ENCODE measurements at regions not wholly inside any gene's neighbourhood (a gene's known extent, or its start where the extent isn't known, plus 50 kb on each side); places are given as distances from the start of the nearest gene placed in this dataset.

DNA sequence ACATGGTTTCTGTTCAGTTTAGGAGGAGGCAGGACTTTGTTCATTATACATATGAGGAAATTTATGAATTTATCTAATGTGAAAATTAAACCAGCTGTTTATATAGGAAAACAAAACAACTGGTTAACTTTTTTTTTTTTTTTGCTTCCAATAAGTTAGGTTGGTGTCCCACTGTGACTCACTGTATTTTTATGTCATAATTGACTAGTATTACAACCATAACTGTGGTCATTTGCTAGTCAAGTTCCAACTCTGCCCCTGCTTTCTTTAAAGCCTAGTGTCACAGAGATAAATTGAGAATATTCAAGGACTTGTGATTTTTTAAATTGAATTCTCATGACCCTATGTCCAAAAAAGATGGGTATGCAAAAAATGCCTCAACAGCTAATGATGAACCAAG lies 227.7 kb downstream of the BCAT1 start:
- DNase-seq: no peak

DNA sequence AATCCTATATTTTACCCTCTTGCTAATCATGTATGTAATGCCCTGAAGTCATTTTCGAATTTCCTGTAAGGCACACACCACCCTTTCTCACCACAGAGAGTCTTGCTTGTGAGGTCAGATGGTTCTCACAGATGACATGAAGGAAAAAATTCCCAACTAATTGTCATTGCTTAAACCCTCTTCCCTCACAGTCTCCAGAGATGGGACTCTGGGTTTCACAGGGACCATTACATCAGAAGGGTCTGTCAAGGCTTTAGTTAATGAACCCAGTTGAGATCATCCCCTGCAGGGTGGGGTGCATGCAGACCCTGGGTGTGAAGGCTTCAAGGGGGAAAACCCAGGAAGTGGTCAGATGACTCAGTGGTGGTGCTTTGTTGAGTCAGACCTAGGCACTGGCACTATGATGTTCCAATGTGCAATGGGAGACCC lies 229.6 kb downstream of the BCAT1 start:
- no peak for DNase-seq

- DNase-seq: no peak
These were observed 230.3 kb downstream of the BCAT1 start for GRCh38 chr12:24718617-24719016.

- no peak for DNase-seq
These were observed 234.7 kb downstream of the BCAT1 start for GRCh38 chr12:24714237-24714636.

DNA sequence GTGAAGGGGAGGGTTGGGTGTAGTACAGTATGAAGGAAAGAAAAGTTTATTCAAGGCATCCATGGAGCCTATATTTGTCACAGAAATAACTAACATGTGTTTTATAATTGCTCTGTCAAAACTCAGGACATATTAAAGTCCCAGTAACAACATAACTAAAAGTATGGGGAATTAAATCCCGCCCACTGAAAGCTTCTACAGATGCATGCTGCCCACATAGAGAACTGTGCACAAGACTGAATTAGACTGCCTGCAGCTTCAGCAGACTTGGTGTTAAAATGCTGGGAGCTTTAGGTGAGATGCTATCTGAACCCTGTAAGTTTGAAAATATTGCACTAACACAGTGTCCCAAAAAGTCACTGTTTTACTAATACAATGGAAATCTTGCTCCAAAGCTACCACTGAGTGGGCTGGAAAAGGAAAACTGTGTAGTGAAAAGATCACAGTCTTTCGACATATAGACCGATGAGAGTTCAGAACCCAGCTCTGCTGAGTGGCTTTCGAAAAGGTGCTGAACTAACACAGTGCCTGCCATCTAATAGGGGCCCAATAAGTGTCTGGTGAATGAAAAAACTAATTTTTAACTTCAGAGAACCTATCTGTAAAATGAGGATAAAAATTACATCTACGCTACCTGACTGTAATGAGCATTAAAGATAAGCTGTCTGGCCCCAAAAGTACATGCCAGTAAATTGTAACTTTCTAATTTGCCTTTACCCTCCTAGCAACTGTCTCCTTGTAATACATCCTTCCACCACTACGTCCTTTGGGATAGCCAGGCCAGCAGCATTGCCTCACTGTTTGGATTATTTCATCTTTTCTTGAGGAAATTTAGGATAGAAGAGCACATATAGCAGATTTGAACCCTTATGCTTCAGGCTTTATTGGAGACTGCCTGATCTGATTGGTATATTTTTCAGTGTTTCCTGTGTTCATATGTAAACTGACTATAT lies 237.6 kb downstream of the BCAT1 start:
- no peak for DNase-seq

DNA sequence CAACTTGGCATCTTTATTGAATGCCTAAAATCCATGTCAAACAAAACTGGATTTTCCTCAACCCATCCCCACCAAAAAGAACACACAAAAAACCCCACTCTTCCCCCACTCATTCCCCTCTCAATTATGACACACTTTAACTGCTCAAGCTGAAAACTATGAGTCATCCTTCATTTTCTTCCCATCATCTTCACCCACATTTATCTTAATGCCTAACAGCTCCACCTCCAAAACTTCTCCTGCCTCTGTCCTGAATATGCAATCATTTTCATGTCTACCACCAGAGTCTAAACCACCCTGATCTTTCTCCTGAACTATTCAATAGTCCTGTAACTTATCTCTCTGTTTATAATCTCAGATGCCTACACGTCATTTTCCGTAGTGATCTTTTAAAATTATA lies 239.7 kb downstream of the BCAT1 start:
- DNase-seq: no peak

DNA sequence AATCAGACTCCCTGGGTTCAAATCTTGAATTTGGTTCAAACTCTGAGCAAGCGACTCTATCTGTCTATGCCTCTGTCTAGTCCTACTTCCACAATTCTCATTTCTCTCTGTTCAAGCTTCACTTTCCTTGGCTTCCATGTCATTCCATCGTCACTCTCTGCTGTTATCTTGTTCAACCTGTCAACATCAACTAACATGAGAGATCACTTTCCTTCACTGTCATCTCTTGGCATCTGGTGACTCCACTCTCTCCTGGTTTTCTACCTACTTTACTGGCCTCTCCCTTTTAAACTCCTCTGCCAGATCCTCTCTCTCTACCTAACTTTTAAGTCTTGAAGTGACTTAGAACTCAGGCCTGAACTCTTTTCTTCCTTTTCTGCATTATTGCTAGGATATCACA lies 240.2 kb downstream of the BCAT1 start:
- DNase-seq: no peak

DNA sequence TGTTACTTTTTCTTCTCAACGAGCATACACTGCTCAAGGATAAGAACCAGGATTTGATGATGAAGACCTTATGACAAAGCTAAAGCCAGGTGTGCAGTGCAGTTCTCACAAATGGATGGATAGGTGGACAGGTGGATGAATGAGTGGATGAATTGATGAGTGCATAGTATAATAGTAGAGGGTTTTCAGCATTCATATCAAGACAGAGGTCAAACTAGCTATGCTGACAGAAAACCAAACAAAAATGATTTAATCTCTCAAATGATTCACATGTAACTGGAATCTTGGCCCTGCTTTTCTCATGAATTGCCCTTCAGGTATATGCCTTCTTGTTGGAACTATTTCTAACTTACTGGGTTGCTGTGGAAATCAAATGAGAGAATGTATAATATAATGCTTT lies 240.9 kb downstream of the BCAT1 start:
- DNase-seq: no peak

DNA sequence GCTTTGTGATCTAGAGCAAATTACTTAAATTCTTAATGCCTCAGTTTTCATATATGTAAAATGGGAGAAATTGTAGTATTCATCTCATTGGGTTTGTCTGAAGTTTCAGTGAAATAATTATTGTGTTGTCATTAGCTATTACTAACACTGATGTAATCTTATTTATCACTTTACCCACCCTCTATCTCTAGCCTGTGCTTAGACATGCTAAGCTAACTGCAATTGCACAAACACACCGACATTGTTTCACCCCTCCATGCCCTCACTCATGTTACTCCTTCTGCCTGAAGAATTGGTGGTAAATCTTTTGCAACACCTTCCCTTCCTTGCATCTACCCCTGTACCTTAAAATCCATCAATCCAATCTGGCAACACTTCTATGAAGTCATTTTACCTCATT lies 241.6 kb downstream of the BCAT1 start:
- no peak for DNase-seq

DNA sequence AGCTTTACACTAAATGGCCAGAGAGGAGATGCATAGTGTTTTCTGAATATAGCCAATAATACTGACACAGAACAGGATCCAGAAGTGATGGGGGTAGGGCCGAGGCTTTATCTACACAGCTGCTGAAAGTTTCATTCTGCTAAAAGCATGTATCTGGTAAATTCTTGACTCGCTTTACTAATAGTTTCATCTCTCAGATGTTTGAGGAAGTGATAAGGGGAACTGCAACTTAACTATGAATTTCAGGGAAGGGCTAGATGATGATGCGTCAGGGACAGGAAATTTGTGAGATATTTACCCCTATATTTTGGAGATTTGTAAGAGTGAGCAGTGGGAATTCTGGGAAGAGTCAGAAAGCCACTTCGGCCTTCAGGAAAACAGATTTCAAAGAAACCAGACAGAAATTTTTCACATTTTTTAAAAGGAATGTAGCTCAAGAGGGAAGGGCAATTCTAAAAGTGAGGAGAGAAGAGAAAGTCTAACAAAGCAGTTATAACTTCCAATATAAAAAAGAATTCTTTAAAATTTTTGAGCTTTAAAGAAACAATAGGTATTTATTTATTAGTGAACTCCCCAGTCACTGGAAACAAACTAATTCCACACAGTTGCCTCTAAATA lies 243.1 kb downstream of the BCAT1 start:
- DNase-seq: no peak

- no peak for DNase-seq
These were observed 243.7 kb downstream of the BCAT1 start for GRCh38 chr12:24705216-24705615.

GRCh38 chr12:24701343-24701742 lies 247.6 kb downstream of the BCAT1 start:
- no peak for DNase-seq

DNA sequence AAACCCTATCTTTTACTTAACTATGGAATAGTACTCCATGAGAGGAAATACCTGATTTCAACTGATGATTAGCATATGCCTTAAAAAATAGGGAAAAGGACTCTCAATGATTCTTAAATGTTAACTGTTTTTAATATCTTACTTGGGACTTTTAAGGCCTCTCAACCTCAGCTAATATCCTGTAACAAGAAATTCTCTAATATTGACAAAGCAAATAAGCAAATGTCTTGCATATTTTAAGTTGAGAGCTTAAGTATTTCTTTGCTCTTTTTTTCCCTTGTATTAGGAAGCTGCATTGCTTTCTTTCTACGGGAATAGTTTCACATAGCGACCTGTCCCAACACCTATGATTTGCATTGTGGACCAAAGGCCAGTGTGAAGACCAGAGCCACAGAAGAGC lies 249.9 kb downstream of the BCAT1 start:
- no peak for DNase-seq

DNA sequence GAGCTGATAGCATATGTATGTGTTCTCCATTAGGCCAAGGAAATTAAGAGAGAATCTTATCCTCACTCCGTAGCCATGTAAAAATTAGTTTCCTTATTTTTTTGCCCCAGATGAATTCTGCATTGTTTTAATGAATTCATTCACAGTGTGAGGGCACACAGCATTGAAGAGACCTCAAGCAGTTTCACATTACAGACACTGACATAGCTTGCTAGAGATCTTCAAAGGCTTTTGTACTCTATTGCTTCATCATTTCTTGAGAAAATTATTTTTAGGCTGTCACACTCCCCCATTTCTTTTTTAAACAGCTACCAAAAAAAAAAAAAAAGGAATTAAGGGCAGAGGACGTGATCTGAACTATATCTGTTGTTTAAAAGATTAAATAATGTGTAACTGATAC lies 251.1 kb downstream of the BCAT1 start:
- DNase-seq: no peak

GRCh38 chr12:24697295-24697694 lies 251.6 kb downstream of the BCAT1 start:
- no peak for DNase-seq

- no peak for DNase-seq
These were observed 252.1 kb downstream of the BCAT1 start for GRCh38 chr12:24696800-24697199.

DNA sequence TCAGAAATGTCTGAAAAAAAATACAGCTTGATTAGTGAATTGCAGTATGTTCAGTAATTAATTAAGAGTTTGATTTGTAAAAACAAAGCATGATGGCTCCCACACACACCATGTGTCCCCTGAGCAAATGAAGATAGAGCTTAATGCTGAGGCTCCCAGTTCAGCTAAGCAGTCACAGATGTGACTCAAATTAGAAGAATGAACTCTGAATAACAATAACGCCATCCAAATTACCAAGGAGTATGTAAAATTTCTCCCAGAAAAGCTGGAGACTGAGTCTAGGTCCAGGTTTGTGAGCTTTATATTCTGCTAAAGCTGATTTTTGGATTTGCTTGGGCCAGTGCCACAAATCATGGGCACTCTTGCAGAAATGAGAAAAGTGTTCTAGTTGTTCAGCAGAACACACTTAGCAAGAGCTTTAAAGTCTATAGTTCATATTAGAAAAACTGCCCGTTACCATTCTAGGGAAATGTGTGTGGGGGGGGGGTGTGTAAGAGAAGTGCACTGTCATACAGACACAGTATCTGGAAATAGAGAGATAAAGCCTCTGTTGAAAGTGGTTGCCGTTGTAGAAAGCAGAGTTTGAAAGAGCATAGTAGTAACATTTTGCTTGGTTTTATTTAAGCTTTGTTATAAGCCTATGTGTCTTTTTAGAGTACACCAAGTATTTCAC lies 253.1 kb downstream of the BCAT1 start:
- DNase-seq: no peak

DNA sequence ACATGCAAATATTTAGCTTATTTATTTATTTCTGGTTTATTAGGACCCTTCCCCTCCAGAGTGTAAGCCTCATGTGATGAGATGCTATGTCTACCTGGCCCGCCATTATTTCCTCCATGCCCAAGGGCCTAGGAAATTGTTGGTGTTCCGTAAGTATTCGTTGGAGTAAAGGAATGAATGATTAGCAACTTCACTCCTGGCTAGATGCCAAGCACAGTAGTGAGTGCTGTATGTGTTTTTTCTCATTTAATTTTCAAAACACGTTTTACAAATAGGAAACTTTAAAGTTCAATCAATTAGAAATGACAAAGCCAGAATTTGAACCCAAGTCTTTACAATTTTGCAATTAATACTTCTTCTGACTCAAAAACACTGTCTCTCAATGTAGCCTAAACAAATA lies 253.8 kb downstream of the BCAT1 start:
- DNase-seq: no peak

DNA sequence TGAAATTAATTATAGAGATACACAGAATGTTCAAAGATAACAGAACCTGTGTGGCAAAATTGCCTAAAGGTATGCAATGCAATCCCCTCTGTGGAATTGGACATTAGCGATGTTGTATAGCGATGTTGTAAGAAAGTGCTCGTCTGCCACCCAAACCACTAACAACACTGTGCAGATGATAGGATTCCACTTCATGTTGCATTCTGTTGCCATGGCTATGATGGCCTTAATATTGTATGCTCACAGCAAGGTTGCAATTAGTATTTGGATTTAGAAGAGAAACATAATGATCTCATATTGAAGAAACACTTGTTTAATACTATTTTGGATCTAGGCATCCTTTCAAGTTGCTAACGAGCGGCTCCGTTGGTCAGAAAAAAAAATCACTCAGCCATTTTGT lies 260.3 kb downstream of the BCAT1 start:
- no peak for DNase-seq

- DNase-seq: no peak
These were observed 267.3 kb downstream of the BCAT1 start for GRCh38 chr12:24681570-24681969.

DNA sequence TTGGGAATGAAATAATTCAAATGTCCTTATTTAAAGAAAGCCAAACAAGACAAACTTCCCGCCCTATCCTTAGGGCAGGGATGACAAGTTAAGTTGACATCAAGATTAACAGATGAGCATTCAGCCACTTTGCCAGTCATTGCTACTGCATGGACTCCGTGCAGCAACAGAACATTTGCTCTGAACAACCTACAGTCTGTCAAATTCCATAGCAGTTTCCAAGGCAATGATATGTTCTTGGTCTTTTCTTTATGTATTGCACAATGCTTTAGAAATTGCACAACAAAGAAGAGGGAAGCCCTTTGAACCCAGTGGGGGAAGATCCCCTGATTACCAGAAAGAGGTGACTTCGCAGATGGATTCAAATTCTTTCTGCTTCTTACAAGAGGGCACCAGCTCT lies 269.8 kb downstream of the BCAT1 start:
- no peak for DNase-seq

GRCh38 chr12:24678436-24678835 lies 270.5 kb downstream of the BCAT1 start:
- DNase-seq: no peak

- DNase-seq: no peak
These were observed 280.3 kb downstream of the BCAT1 start for GRCh38 chr12:24668563-24668962.

All from NCI-H187 treated with DMSO at 0.1 percent for 48 hours (cell line).